Stimulated activated CD8-positive, alpha-beta memory T cell treated with anti-CD3 and anti-CD28 coated beads, Interleukin-15, amount 100 ng/mL, for 48 hours (primary cell): ENCODE measurements at regions not wholly inside any gene's neighbourhood (a gene's known extent, or its start where the extent isn't known, plus 50 kb on each side); places are given as distances from the start of the nearest gene placed in this dataset.

Experiments
- DNase-seq, 2 donors: peaks; one replicate each; pipeline ENCODE4 v3.0.0-alpha.2; 2020; ENCODE audit warnings: low read depth in 2 of 2

GRCh38 chr5:2335733-2336515, 415.6 kb downstream of the IRX2 start:
- DNase-seq, result no peak

- no peak for DNase-seq
Measured at GRCh38 chr5:2335125-2335732, 416.2 kb downstream of the IRX2 start.

GRCh38 chr5:2334719-2335118, 416.8 kb downstream of the IRX2 start:
- no peak for DNase-seq

- DNase-seq, result no peak
Measured at GRCh38 chr5:2333291-2333690, 418.2 kb downstream of the IRX2 start.

GRCh38 chr5:2332521-2332920, 419.0 kb downstream of the IRX2 start:
- no peak for DNase-seq

- DNase-seq, result no peak
Measured at GRCh38 chr5:2330325-2331130, 420.9 kb downstream of the IRX2 start.

- DNase-seq, result no peak
Measured at GRCh38 chr5:2329741-2330140, 421.7 kb downstream of the IRX2 start.

GRCh38 chr5:2326601-2327000, 424.9 kb downstream of the IRX2 start:
- no peak for DNase-seq

GRCh38 chr5:2324788-2325187, 426.7 kb downstream of the IRX2 start:
- DNase-seq, result no peak

- no peak for DNase-seq
Measured at GRCh38 chr5:2320611-2321010, 430.9 kb downstream of the IRX2 start.

- no peak for DNase-seq
Measured at GRCh38 chr5:2317540-2317939, 433.9 kb downstream of the IRX2 start.

- no peak for DNase-seq
Measured at GRCh38 chr5:2311851-2312250, 429.1 kb upstream of the IRX4 start.

- DNase-seq, result no peak
Measured at GRCh38 chr5:2310946-2311345, 428.2 kb upstream of the IRX4 start.

GRCh38 chr5:2307631-2308030, 424.9 kb upstream of the IRX4 start:
- DNase-seq, result no peak

GRCh38 chr5:2306711-2307110, 424.0 kb upstream of the IRX4 start:
- no peak for DNase-seq

- DNase-seq, result no peak
Measured at GRCh38 chr5:2303431-2304100, 420.8 kb upstream of the IRX4 start.

- DNase-seq, result no peak
Measured at GRCh38 chr5:2302169-2302568, 419.4 kb upstream of the IRX4 start.

GRCh38 chr5:2300861-2301574, 418.3 kb upstream of the IRX4 start:
- no peak for DNase-seq

GRCh38 chr5:2300421-2300820, 417.7 kb upstream of the IRX4 start:
- DNase-seq, result no peak

- DNase-seq, result no peak
Measured at GRCh38 chr5:2299388-2300220, 416.9 kb upstream of the IRX4 start.

GRCh38 chr5:2298781-2299180, 416.1 kb upstream of the IRX4 start:
- DNase-seq, result no peak
